MM.1S (cell line): ENCODE measurements at regions not wholly inside any gene's neighbourhood (a gene's known extent, or its start where the extent isn't known, plus 50 kb on each side); places are given as distances from the start of the nearest gene placed in this dataset.

Source experiments
- DNase-seq: peaks from one replicate; pipeline ENCODE4 v3.0.0-alpha.2; 2015
- H2AFZ ChIP-seq: fragments of 300-600 bp; sonication (generic); 2 replicates; pipeline ENCODE4 v1.6.0; 2016; ENCODE audit warnings: antibody characterized with exemption, low read length
- H3F3A ChIP-seq: fragments of 300-600 bp; sonication (generic); 2 replicates; pipeline ENCODE4 v1.6.1; 2016; ENCODE audit warnings: mild to moderate bottlenecking, antibody characterized with exemption, low read length, moderate library complexity, mixed read lengths; ENCODE audit not compliant: insufficient read depth
- H3K27ac ChIP-seq: fragments of 300-600 bp; sonication (generic); 2 replicates; pipeline ENCODE4 v1.5.1; 2016; ENCODE audit warnings: mild to moderate bottlenecking, low read length
- H3K27me3 ChIP-seq: fragments of 300-600 bp; sonication (generic); replicated peaks from 2 replicates; pipeline ENCODE4 v1.6.0; 2016; ENCODE audit warnings: low read length; ENCODE audit not compliant: insufficient read depth
- H3K36me3 ChIP-seq: fragments of 300-600 bp; sonication (generic); replicated peaks from 2 replicates; pipeline ENCODE4 v1.6.1; 2016; ENCODE audit warnings: mild to moderate bottlenecking, low read length, mixed read lengths; ENCODE audit not compliant: insufficient read depth
- H3K4me1 ChIP-seq: fragments of 300-600 bp; sonication (generic); 2 replicates; pipeline ENCODE4 v1.6.1; 2016; ENCODE audit warnings: low read length, mixed read lengths
- H3K4me2 ChIP-seq: fragments of 300-600 bp; sonication (generic); 2 replicates; pipeline ENCODE4 v1.6.0; 2016; ENCODE audit warnings: low read depth, low read length
- H3K4me3 ChIP-seq: fragments of 300-600 bp; sonication (generic); 2 replicates; pipeline ENCODE4 v1.5.1; 2016; ENCODE audit warnings: low read length, mixed read lengths
- H3K79me2 ChIP-seq: fragments of 300-600 bp; sonication (generic); 2 replicates; pipeline ENCODE4 v1.6.1; 2016; ENCODE audit warnings: mixed run types, low read length, mixed read lengths
- H3K9ac ChIP-seq: fragments of 300-600 bp; sonication (generic); 2 replicates; pipeline ENCODE4 v1.6.1; 2016; ENCODE audit warnings: low read length, mixed read lengths
- H3K9me2 ChIP-seq: fragments of 300-600 bp; sonication (generic); replicated peaks from 2 replicates; pipeline ENCODE4 v1.6.1; 2016; ENCODE audit warnings: mild to moderate bottlenecking, low read length, mixed read lengths; ENCODE audit not compliant: insufficient read depth
- H3K9me3 ChIP-seq: fragments of 300-600 bp; sonication (generic); replicated peaks from 2 replicates; pipeline ENCODE4 v1.6.1; 2016; ENCODE audit warnings: mild to moderate bottlenecking, low read length, mixed read lengths; ENCODE audit not compliant: insufficient read depth
- H4K20me1 ChIP-seq: fragments of 300-600 bp; sonication (generic); 2 replicates; pipeline ENCODE4 v1.6.1; 2016; ENCODE audit warnings: mild to moderate bottlenecking, low read length, moderate library complexity, mixed read lengths; ENCODE audit not compliant: insufficient read depth
- EZH2 ChIP-seq: fragments of 300-600 bp; sonication (generic); optimal IDR thresholded peaks from 2 replicates; pipeline ENCODE3; 2017; ENCODE audit warnings: low read depth, mild to moderate bottlenecking, antibody characterized with exemption, low read length, mixed read lengths
- EZH2phosphoT487 ChIP-seq: fragments of 300-600 bp; sonication (generic); IDR thresholded peaks from 2 replicates; pipeline ENCODE4 v1.6.1; 2018; ENCODE audit warnings: antibody characterized with exemption, low read length
- TF ChIP-seq, protein P1 (sequence below): fragments of 300-600 bp; sonication (generic); IDR thresholded peaks from 2 replicates; pipeline ENCODE4 v1.5.1; 2016; ENCODE audit warnings: antibody characterized with exemption, low read length, mixed read lengths

GRCh38 chr13:89920461-89920860, 1427.0 kb upstream of the MIR17HG start:
- H3K4me3 ChIP-seq = no peak overlapping the region
- H3K27me3 ChIP-seq = no peaks in the 10 kb centered on the region
- H3K9ac ChIP-seq = no peak overlapping the region
- H4K20me1 ChIP-seq = no peaks in the 10 kb centered on the region
- no peaks in the 10 kb centered on the region for H3K79me2 ChIP-seq
- no peak overlapping the region for H2AFZ ChIP-seq
- H3K9me3 ChIP-seq = no peaks in the 10 kb centered on the region
- TF ChIP-seq, protein P1, sequence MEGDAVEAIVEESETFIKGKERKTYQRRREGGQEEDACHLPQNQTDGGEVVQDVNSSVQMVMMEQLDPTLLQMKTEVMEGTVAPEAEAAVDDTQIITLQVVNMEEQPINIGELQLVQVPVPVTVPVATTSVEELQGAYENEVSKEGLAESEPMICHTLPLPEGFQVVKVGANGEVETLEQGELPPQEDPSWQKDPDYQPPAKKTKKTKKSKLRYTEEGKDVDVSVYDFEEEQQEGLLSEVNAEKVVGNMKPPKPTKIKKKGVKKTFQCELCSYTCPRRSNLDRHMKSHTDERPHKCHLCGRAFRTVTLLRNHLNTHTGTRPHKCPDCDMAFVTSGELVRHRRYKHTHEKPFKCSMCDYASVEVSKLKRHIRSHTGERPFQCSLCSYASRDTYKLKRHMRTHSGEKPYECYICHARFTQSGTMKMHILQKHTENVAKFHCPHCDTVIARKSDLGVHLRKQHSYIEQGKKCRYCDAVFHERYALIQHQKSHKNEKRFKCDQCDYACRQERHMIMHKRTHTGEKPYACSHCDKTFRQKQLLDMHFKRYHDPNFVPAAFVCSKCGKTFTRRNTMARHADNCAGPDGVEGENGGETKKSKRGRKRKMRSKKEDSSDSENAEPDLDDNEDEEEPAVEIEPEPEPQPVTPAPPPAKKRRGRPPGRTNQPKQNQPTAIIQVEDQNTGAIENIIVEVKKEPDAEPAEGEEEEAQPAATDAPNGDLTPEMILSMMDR = no peak
- TF ChIP-seq EZH2phosphoT487 (no peak), EZH2 (no peak)
- no peak overlapping the region for H3K27ac ChIP-seq
- H3K36me3 ChIP-seq = no peaks in the 10 kb centered on the region
- H3F3A ChIP-seq = no peaks in the 10 kb centered on the region
- no peaks in the 10 kb centered on the region for H3K4me1 ChIP-seq
- no peak overlapping the region for H3K4me2 ChIP-seq
- no peak for DNase-seq
- no peaks in the 10 kb centered on the region for H3K9me2 ChIP-seq

DNA sequence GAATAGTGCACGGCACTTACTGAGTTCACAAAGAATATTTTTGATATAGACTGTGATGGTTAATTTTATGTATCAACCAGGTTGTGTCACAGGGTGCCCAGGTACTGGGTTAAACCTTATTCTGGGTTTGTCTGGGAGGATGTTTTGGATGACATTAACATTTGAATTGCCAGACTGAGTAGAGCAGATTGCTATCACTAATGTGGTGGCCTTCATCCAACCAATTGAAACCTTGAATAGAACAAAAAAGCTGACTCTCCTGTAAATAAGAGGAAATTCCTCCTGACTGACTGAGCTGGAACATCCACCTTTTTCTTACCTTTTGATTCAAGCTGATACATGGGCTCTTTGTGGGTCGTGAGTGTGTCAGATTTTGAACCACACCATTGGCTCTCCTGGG, 1424.4 kb upstream of the MIR17HG start:
- Histone ChIP-seq H3K27me3 (no peaks in the 10 kb centered on the region), H3K4me1 (no peaks in the 10 kb centered on the region), H3K27ac (no peak overlapping the region), H3K4me2 (no peak overlapping the region), H3K9me2 (no peaks in the 10 kb centered on the region), H4K20me1 (no peaks in the 10 kb centered on the region), H2AFZ (no peak overlapping the region), H3K36me3 (no peaks in the 10 kb centered on the region), H3K9me3 (no peaks in the 10 kb centered on the region), H3K4me3 (no peak overlapping the region), H3K79me2 (no peaks in the 10 kb centered on the region), H3F3A (no peaks in the 10 kb centered on the region), H3K9ac (no peak overlapping the region)
- TF ChIP-seq EZH2 = no peak
- TF ChIP-seq EZH2phosphoT487 = no peak
- TF ChIP-seq, protein P1 = no peak
- no peak for DNase-seq

DNA sequence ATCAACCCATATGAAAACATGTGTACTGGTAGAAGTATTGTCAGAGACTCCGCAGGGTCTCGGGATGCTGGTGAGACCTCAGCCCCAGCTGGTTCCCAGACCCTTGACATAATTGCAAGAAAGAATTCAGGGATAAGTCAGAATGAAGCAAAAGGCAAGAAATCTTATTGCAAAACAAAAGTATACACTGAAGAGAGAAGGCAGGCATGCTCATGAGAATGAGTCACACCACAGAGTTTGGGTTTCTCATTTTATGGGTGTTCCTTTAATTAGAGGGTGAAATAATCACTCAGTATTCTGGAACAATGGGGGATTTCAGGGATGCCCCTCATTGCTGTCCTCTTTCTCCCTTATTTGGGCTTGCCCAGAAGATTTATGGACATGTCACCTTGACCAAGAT, 1423.8 kb upstream of the MIR17HG start:
- TF ChIP-seq EZH2phosphoT487 = no peak
- TF ChIP-seq, protein P1 = no peak
- no peak for TF ChIP-seq EZH2
- Histone ChIP-seq H3K27ac (no peak overlapping the region), H3K27me3 (no peaks in the 10 kb centered on the region), H3K4me2 (no peak overlapping the region), H4K20me1 (no peaks in the 10 kb centered on the region), H3K4me3 (no peak overlapping the region), H3K79me2 (no peaks in the 10 kb centered on the region), H3K36me3 (no peaks in the 10 kb centered on the region), H3K9me3 (no peaks in the 10 kb centered on the region), H3F3A (no peaks in the 10 kb centered on the region), H3K4me1 (no peaks in the 10 kb centered on the region), H3K9me2 (no peaks in the 10 kb centered on the region), H3K9ac (no peak overlapping the region), H2AFZ (no peak overlapping the region)
- DNase-seq = no peak
